MM.1S (cell line): ENCODE measurements at regions not wholly inside any gene's neighbourhood (a gene's known extent, or its start where the extent isn't known, plus 50 kb on each side); places are given as distances from the start of the nearest gene placed in this dataset.

ENCODE experiments used
- DNase-seq: peaks from one replicate; pipeline ENCODE4 v3.0.0-alpha.2; 2015
- H2AFZ ChIP-seq: fragments of 300-600 bp; sonication (generic); 2 replicates; pipeline ENCODE4 v1.6.0; 2016; ENCODE audit warnings: antibody characterized with exemption, low read length
- H3F3A ChIP-seq: fragments of 300-600 bp; sonication (generic); 2 replicates; pipeline ENCODE4 v1.6.1; 2016; ENCODE audit warnings: mild to moderate bottlenecking, antibody characterized with exemption, low read length, moderate library complexity, mixed read lengths; ENCODE audit not compliant: insufficient read depth
- H3K27ac ChIP-seq: fragments of 300-600 bp; sonication (generic); 2 replicates; pipeline ENCODE4 v1.5.1; 2016; ENCODE audit warnings: mild to moderate bottlenecking, low read length
- H3K27me3 ChIP-seq: fragments of 300-600 bp; sonication (generic); replicated peaks from 2 replicates; pipeline ENCODE4 v1.6.0; 2016; ENCODE audit warnings: low read length; ENCODE audit not compliant: insufficient read depth
- H3K36me3 ChIP-seq: fragments of 300-600 bp; sonication (generic); replicated peaks from 2 replicates; pipeline ENCODE4 v1.6.1; 2016; ENCODE audit warnings: mild to moderate bottlenecking, low read length, mixed read lengths; ENCODE audit not compliant: insufficient read depth
- H3K4me1 ChIP-seq: fragments of 300-600 bp; sonication (generic); 2 replicates; pipeline ENCODE4 v1.6.1; 2016; ENCODE audit warnings: low read length, mixed read lengths
- H3K4me2 ChIP-seq: fragments of 300-600 bp; sonication (generic); 2 replicates; pipeline ENCODE4 v1.6.0; 2016; ENCODE audit warnings: low read depth, low read length
- H3K4me3 ChIP-seq: fragments of 300-600 bp; sonication (generic); 2 replicates; pipeline ENCODE4 v1.5.1; 2016; ENCODE audit warnings: low read length, mixed read lengths
- H3K79me2 ChIP-seq: fragments of 300-600 bp; sonication (generic); 2 replicates; pipeline ENCODE4 v1.6.1; 2016; ENCODE audit warnings: mixed run types, low read length, mixed read lengths
- H3K9ac ChIP-seq: fragments of 300-600 bp; sonication (generic); 2 replicates; pipeline ENCODE4 v1.6.1; 2016; ENCODE audit warnings: low read length, mixed read lengths
- H3K9me2 ChIP-seq: fragments of 300-600 bp; sonication (generic); replicated peaks from 2 replicates; pipeline ENCODE4 v1.6.1; 2016; ENCODE audit warnings: mild to moderate bottlenecking, low read length, mixed read lengths; ENCODE audit not compliant: insufficient read depth
- H3K9me3 ChIP-seq: fragments of 300-600 bp; sonication (generic); replicated peaks from 2 replicates; pipeline ENCODE4 v1.6.1; 2016; ENCODE audit warnings: mild to moderate bottlenecking, low read length, mixed read lengths; ENCODE audit not compliant: insufficient read depth
- H4K20me1 ChIP-seq: fragments of 300-600 bp; sonication (generic); 2 replicates; pipeline ENCODE4 v1.6.1; 2016; ENCODE audit warnings: mild to moderate bottlenecking, low read length, moderate library complexity, mixed read lengths; ENCODE audit not compliant: insufficient read depth
- CTCF ChIP-seq: fragments of 300-600 bp; sonication (generic); IDR thresholded peaks from 2 replicates; pipeline ENCODE4 v1.5.1; 2016; ENCODE audit warnings: antibody characterized with exemption, low read length, mixed read lengths
- EZH2 ChIP-seq: fragments of 300-600 bp; sonication (generic); optimal IDR thresholded peaks from 2 replicates; pipeline ENCODE3; 2017; ENCODE audit warnings: low read depth, mild to moderate bottlenecking, antibody characterized with exemption, low read length, mixed read lengths
- EZH2phosphoT487 ChIP-seq: fragments of 300-600 bp; sonication (generic); IDR thresholded peaks from 2 replicates; pipeline ENCODE4 v1.6.1; 2018; ENCODE audit warnings: antibody characterized with exemption, low read length

- Histone ChIP-seq H3K4me2 (no peak overlapping the region), H3K4me3 (no peak overlapping the region), H3K9ac (no peak overlapping the region), H3K79me2 (no peaks in the 10 kb centered on the region), H3K4me1 (peaks cover 7% of the 10 kb centered on the region; the same call in 1 of the 2 replicates), H3K27me3 (no peaks in the 10 kb centered on the region), H4K20me1 (no peaks in the 10 kb centered on the region), H3F3A (no peaks in the 10 kb centered on the region), H3K27ac (no peak overlapping the region), H2AFZ (no peak overlapping the region), H3K9me3 (no peaks in the 10 kb centered on the region), H3K36me3 (no peaks in the 10 kb centered on the region), H3K9me2 (no peaks in the 10 kb centered on the region)
- no peak for DNase-seq
- TF ChIP-seq EZH2phosphoT487, result no peak
These were observed 198.9 kb downstream of the IPMK start for GRCh38 chr10:58068809-58069208.

GRCh38 chr10:58066979-58067378, 200.7 kb downstream of the IPMK start:
- Histone ChIP-seq H3K27me3 (no peaks in the 10 kb centered on the region), H3K27ac (no peak overlapping the region), H3K36me3 (no peaks in the 10 kb centered on the region), H3K9me3 (no peaks in the 10 kb centered on the region), H3K9ac (no peak overlapping the region), H3K9me2 (no peaks in the 10 kb centered on the region), H4K20me1 (no peaks in the 10 kb centered on the region), H3K4me2 (no peak overlapping the region), H3K79me2 (no peaks in the 10 kb centered on the region), H3K4me3 (no peak overlapping the region), H3K4me1 (peaks cover 7% of the 10 kb centered on the region; the same call in 1 of the 2 replicates), H3F3A (no peaks in the 10 kb centered on the region), H2AFZ (no peak overlapping the region)
- DNase-seq, result no peak
- no peak for TF ChIP-seq EZH2phosphoT487

GRCh38 chr10:58066126-58066525, 201.6 kb downstream of the IPMK start:
- no peak overlapping the region for H3K27ac ChIP-seq
- H3K9me3 ChIP-seq, result no peaks in the 10 kb centered on the region
- no peak for DNase-seq
- H3K9ac ChIP-seq, result no peak overlapping the region
- H3K9me2 ChIP-seq, result no peaks in the 10 kb centered on the region
- H3K4me1 ChIP-seq, result peaks cover 7% of the 10 kb centered on the region; the same call in 1 of the 2 replicates
- no peak overlapping the region for H3K4me3 ChIP-seq
- TF ChIP-seq EZH2phosphoT487, result no peak
- TF ChIP-seq CTCF, result no peak
- no peak for TF ChIP-seq EZH2
- H3K4me2 ChIP-seq, result no peak overlapping the region
- H4K20me1 ChIP-seq, result no peaks in the 10 kb centered on the region
- no peaks in the 10 kb centered on the region for H3K27me3 ChIP-seq
- no peaks in the 10 kb centered on the region for H3F3A ChIP-seq
- H3K79me2 ChIP-seq, result no peaks in the 10 kb centered on the region
- H3K36me3 ChIP-seq, result no peaks in the 10 kb centered on the region
- H2AFZ ChIP-seq, result no peak overlapping the region

GRCh38 chr10:58065529-58065815, 202.2 kb downstream of the IPMK start:
- TF ChIP-seq EZH2phosphoT487 (no peak), EZH2 (no peak), CTCF (no peak)
- no peaks in the 10 kb centered on the region for H3K27me3 ChIP-seq
- peaks cover 7% of the 10 kb centered on the region; the same call in 1 of the 2 replicates for H3K4me1 ChIP-seq
- no peaks in the 10 kb centered on the region for H3K9me3 ChIP-seq
- H3K36me3 ChIP-seq, result no peaks in the 10 kb centered on the region
- no peak overlapping the region for H3K27ac ChIP-seq
- no peaks in the 10 kb centered on the region for H3F3A ChIP-seq
- no peak for DNase-seq
- H2AFZ ChIP-seq, result no peak overlapping the region
- no peaks in the 10 kb centered on the region for H3K9me2 ChIP-seq
- no peaks in the 10 kb centered on the region for H3K79me2 ChIP-seq
- no peak overlapping the region for H3K4me2 ChIP-seq
- no peak overlapping the region for H3K9ac ChIP-seq
- no peak overlapping the region for H3K4me3 ChIP-seq
- no peaks in the 10 kb centered on the region for H4K20me1 ChIP-seq
